ENCODE measurements at regions not wholly inside any gene's neighbourhood (a gene's known extent, or its start where the extent isn't known, plus 50 kb on each side); places are given as distances from the start of the nearest gene placed in this dataset.

GRCh38 chr4:132076829-132077228 is 1072.3 kb upstream of the PCDH10 start:
- Histone ChIP-seq H3K9me1 (ENCODE audit: control insufficient read depth, extremely low read depth, insufficient read depth, low read length) (no peaks in the 10 kb centered on the region), H3K4me2 (ENCODE audit: control insufficient read depth, extremely low read depth, insufficient read depth, low read depth, low read length) (no peak overlapping the region), H3K9ac (ENCODE audit: control insufficient read depth, extremely low read depth, insufficient read depth, low read length) (no peak overlapping the region), H3K27ac (ENCODE audit: control insufficient read depth, insufficient read depth, low read length) (no peak overlapping the region), H3K4me3 (ENCODE audit: control insufficient read depth in 2 of 3, extremely low read depth in 1 of 3, insufficient read depth in 2 of 3, low read depth in 1 of 3, low read length in 3 of 3) (no peak overlapping the region), H2AFZ (ENCODE audit: control insufficient read depth, low read length) (no peak overlapping the region), H4K20me1 (ENCODE audit: control insufficient read depth, extremely low read depth, insufficient read depth, low read length) (no peaks in the 10 kb centered on the region), H3K9me3 (ENCODE audit: control insufficient read depth, low read depth, low read length) (no peaks in the 10 kb centered on the region), H3K4me1 (ENCODE audit: control insufficient read depth, extremely low read depth, insufficient read depth, low read length) (peaks cover 3% of the 10 kb centered on the region), H3K36me3 (ENCODE audit: control insufficient read depth in 2 of 2, extremely low read depth in 1 of 2, insufficient read depth in 2 of 2, low read length in 2 of 2) (no peaks in the 10 kb centered on the region), H3K79me2 (ENCODE audit: control insufficient read depth, insufficient read depth, low read length) (no peaks in the 10 kb centered on the region), H3K27me3 (ENCODE audit: control insufficient read depth, extremely low read depth, insufficient read depth, low read length) (no peaks in the 10 kb centered on the region)
- no peak for TF ChIP-seq EZH2 (IDR thresholded peaks at IDR 0.05; ENCODE audit: low read length)
- no peak for TF ChIP-seq CTCF (optimal IDR thresholded peaks at IDR 0.05 in 1 of 3, IDR thresholded peaks at IDR 0.05 in 1 of 3, conservative IDR thresholded peaks at IDR 0.05 in 1 of 3; ENCODE audit: extremely low read depth in 1 of 3, insufficient read depth in 2 of 3, low read length in 3 of 3)
- DNase-seq (ENCODE audit: low read depth, low spot score): no peak
- dilution Hi-C loops (cut with MboI; ENCODE audit: extremely low pct_ligation_motif_present, low sequenced_read_pairs): no loop called here
- FAIRE-seq: no peak

- Histone ChIP-seq H3K27ac (ENCODE audit: control insufficient read depth, insufficient read depth, low read length) (no peak overlapping the region), H2AFZ (ENCODE audit: control insufficient read depth, low read length) (no peak overlapping the region), H3K79me2 (ENCODE audit: control insufficient read depth, insufficient read depth, low read length) (no peaks in the 10 kb centered on the region), H3K4me1 (ENCODE audit: control insufficient read depth, extremely low read depth, insufficient read depth, low read length) (no peaks in the 10 kb centered on the region), H3K4me2 (ENCODE audit: control insufficient read depth, extremely low read depth, insufficient read depth, low read depth, low read length) (no peak overlapping the region), H3K27me3 (ENCODE audit: control insufficient read depth, extremely low read depth, insufficient read depth, low read length) (no peaks in the 10 kb centered on the region), H3K9me1 (ENCODE audit: control insufficient read depth, extremely low read depth, insufficient read depth, low read length) (no peaks in the 10 kb centered on the region), H3K9ac (ENCODE audit: control insufficient read depth, extremely low read depth, insufficient read depth, low read length) (no peak overlapping the region), H4K20me1 (ENCODE audit: control insufficient read depth, extremely low read depth, insufficient read depth, low read length) (no peaks in the 10 kb centered on the region), H3K9me3 (ENCODE audit: control insufficient read depth, low read depth, low read length) (no peaks in the 10 kb centered on the region), H3K4me3 (ENCODE audit: control insufficient read depth in 2 of 3, extremely low read depth in 1 of 3, insufficient read depth in 2 of 3, low read depth in 1 of 3, low read length in 3 of 3) (no peak overlapping the region), H3K36me3 (ENCODE audit: control insufficient read depth in 2 of 2, extremely low read depth in 1 of 2, insufficient read depth in 2 of 2, low read length in 2 of 2) (no peaks in the 10 kb centered on the region)
- TF ChIP-seq EZH2 (IDR thresholded peaks at IDR 0.05; ENCODE audit: low read length) (no peak), CTCF (optimal IDR thresholded peaks at IDR 0.05 in 1 of 3, IDR thresholded peaks at IDR 0.05 in 1 of 3, conservative IDR thresholded peaks at IDR 0.05 in 1 of 3; ENCODE audit: extremely low read depth in 1 of 3, insufficient read depth in 2 of 3, low read length in 3 of 3) (no peak)
- no peak for FAIRE-seq
- no peak for DNase-seq (ENCODE audit: low read depth, low spot score)
- dilution Hi-C loops (cut with MboI; ENCODE audit: extremely low pct_ligation_motif_present, low sequenced_read_pairs): no loop called here
Measured at GRCh38 chr4:132085105-132085504, 1064.0 kb upstream of the PCDH10 start.
